ENCODE measurements at regions not wholly inside any gene's neighbourhood (a gene's known extent, or its start where the extent isn't known, plus 50 kb on each side); places are given as distances from the start of the nearest gene placed in this dataset.

GRCh38 chr6:118370722-118371121, 177.4 kb upstream of the PLN start (continued):
- no peak for TF ChIP-seq ZNF645 (tag by site-specific recombination; IDR thresholded peaks at IDR 0.05)
- TF ChIP-seq ZSCAN5A (tag by site-specific recombination; IDR thresholded peaks at IDR 0.05) = no peak
- no peak for TF ChIP-seq GLIS2 (tag by site-specific recombination; IDR thresholded peaks at IDR 0.05)

GRCh38 chr6:118371955-118372354, 176.1 kb upstream of the PLN start:
- ChIA-PET CTCF (no interaction called here), POLR2A (no interaction called here)
- H3K4me3 ChIP-seq (ENCODE audit: low read depth, low read length) = no peak overlapping the region
- H3K4me1 ChIP-seq (ENCODE audit: control insufficient read depth, insufficient read depth, low read length) = no peaks in the 10 kb centered on the region
- H3K36me3 ChIP-seq (ENCODE audit: control insufficient read depth in 2 of 2, insufficient read depth in 1 of 2, low read length in 2 of 2) = no peaks in the 10 kb centered on the region
- no peaks in the 10 kb centered on the region for H3K9me3 ChIP-seq (ENCODE audit: control insufficient read depth, insufficient read depth, low read depth, low read length)
- TF ChIP-seq ZBTB6 (tag by site-specific recombination; IDR thresholded peaks at IDR 0.05) = no peak
- H3K27ac ChIP-seq (ENCODE audit: extremely low read depth, low read depth, low read length) = no peak overlapping the region

GRCh38 chr6:118372413-118372812, 175.7 kb upstream of the PLN start:
- ChIA-PET CTCF (no interaction called here), POLR2A (no interaction called here)
- no peak overlapping the region for H3K4me3 ChIP-seq (ENCODE audit: low read depth, low read length)
- no peak overlapping the region for H3K27ac ChIP-seq (ENCODE audit: extremely low read depth, low read depth, low read length)
- H3K9me3 ChIP-seq (ENCODE audit: control insufficient read depth, insufficient read depth, low read depth, low read length) = no peaks in the 10 kb centered on the region
- H3K4me1 ChIP-seq (ENCODE audit: control insufficient read depth, insufficient read depth, low read length) = no peaks in the 10 kb centered on the region
- TF ChIP-seq ZNF214 (tag by site-specific recombination; IDR thresholded peaks at IDR 0.05; ENCODE audit: borderline replicate concordance) = no peak
- TF ChIP-seq ZNF692 (tag by site-specific recombination; IDR thresholded peaks at IDR 0.05) = no peak
- TF ChIP-seq ZFP3 (tag by site-specific recombination; IDR thresholded peaks at IDR 0.05; ENCODE audit: low read depth) = no peak
- TF ChIP-seq ZXDB (tag by site-specific recombination; IDR thresholded peaks at IDR 0.05) = no peak
- TF ChIP-seq ZNF777 (tag by site-specific recombination; IDR thresholded peaks at IDR 0.05; ENCODE audit: borderline replicate concordance) = no peak
- no peak for TF ChIP-seq ZNF426 (tag by site-specific recombination; IDR thresholded peaks at IDR 0.05)
- TF ChIP-seq ZNF37A (tag by site-specific recombination; IDR thresholded peaks at IDR 0.05) = no peak
- TF ChIP-seq ZNF670 (tag by site-specific recombination; IDR thresholded peaks at IDR 0.05; ENCODE audit: low read depth) = no peak
- no peak for TF ChIP-seq GLI2 (tag by site-specific recombination; IDR thresholded peaks at IDR 0.05; ENCODE audit: borderline replicate concordance, low read depth)
- H3K36me3 ChIP-seq (ENCODE audit: control insufficient read depth in 2 of 2, insufficient read depth in 1 of 2, low read length in 2 of 2) = no peaks in the 10 kb centered on the region

- Histone ChIP-seq H3K27ac (ENCODE audit: extremely low read depth, low read depth, low read length) (no peak overlapping the region), H3K4me3 (ENCODE audit: low read depth, low read length) (no peak overlapping the region), H3K4me1 (ENCODE audit: control insufficient read depth, insufficient read depth, low read length) (no peaks in the 10 kb centered on the region), H3K36me3 (ENCODE audit: control insufficient read depth in 2 of 2, insufficient read depth in 1 of 2, low read length in 2 of 2) (no peaks in the 10 kb centered on the region), H3K9me3 (ENCODE audit: control insufficient read depth, insufficient read depth, low read depth, low read length) (no peaks in the 10 kb centered on the region)
- POLR2A ChIA-PET = no interaction called here
- CTCF ChIA-PET = interaction anchor here (0.5 kb wide), 1 partner anchor 1400 kb away, joined by 3 read pairs; no protein-coding TSS in a partner anchor
- TF ChIP-seq ZBTB17 (tag by site-specific recombination; IDR thresholded peaks at IDR 0.05) (no peak), ZIC2 (tag by site-specific recombination; IDR thresholded peaks at IDR 0.05) (peak; percentile 66), ZFHX2 (tag by site-specific recombination; conservative IDR thresholded peaks at IDR 0.05) (peak; percentile 71), ZBTB1 (tag by site-specific recombination; IDR thresholded peaks at IDR 0.05) (no peak), ZNF302 (tag by site-specific recombination; IDR thresholded peaks at IDR 0.05; ENCODE audit: low read depth) (no peak), OVOL3 (tag by site-specific recombination; IDR thresholded peaks at IDR 0.05) (no peak), ZNF548 (tag by site-specific recombination; IDR thresholded peaks at IDR 0.05) (no peak), INSM2 (tag by site-specific recombination; IDR thresholded peaks at IDR 0.05) (no peak), ZNF560 (tag by site-specific recombination; IDR thresholded peaks at IDR 0.05; ENCODE audit: borderline replicate concordance) (no peak), EGR2 (tag by site-specific recombination; IDR thresholded peaks at IDR 0.05; ENCODE audit: low read depth) (peak; percentile 61), GFI1B (tag by site-specific recombination; IDR thresholded peaks at IDR 0.05) (no peak)
These were observed 170.2 kb upstream of the PLN start for GRCh38 chr6:118377711-118378414.

Measured in HEK293 (cell line).